ENCODE measurements at regions not wholly inside any gene's neighbourhood (a gene's known extent, or its start where the extent isn't known, plus 50 kb on each side); places are given as distances from the start of the nearest gene placed in this dataset.
"Not testable (repeated sequence)": the region's sequence is repeated elsewhere in the genome, so short reads cannot be mapped to it uniquely, and the experiment has no call there.

GRCh38 chr16:50497592-50497991 is 50.6 kb upstream of the NKD1 start:
- no peak for DNase-seq

- DNase-seq, result no peak
Measured at GRCh38 chr16:50496990-50497389, 51.2 kb upstream of the NKD1 start.

GRCh38 chr16:50495673-50496072 is 52.5 kb upstream of the NKD1 start:
- no peak for DNase-seq

- no peak for DNase-seq
Measured at GRCh38 chr16:50494501-50495491, 53.4 kb upstream of the NKD1 start.

GRCh38 chr16:50491516-50491915 is 56.7 kb upstream of the NKD1 start:
- no peak for DNase-seq

- DNase-seq, result no peak
Measured at GRCh38 chr16:50490828-50491227, 57.4 kb upstream of the NKD1 start.

- DNase-seq, result no peak
Measured at GRCh38 chr16:50489182-50489581, 59.0 kb upstream of the NKD1 start.

- DNase-seq, result no peak
Measured at GRCh38 chr16:50487528-50487927, 60.7 kb upstream of the NKD1 start.

GRCh38 chr16:50486162-50486561 is 62.0 kb upstream of the NKD1 start:
- DNase-seq, result not testable (repeated sequence)

- no peak for DNase-seq
Measured at GRCh38 chr16:50485232-50485631, 63.0 kb upstream of the NKD1 start.

- no peak for DNase-seq
Measured at GRCh38 chr16:50482271-50482670, 65.9 kb upstream of the NKD1 start.

- no peak for DNase-seq
Measured at GRCh38 chr16:50480206-50480605, 68.0 kb upstream of the NKD1 start.

- no peak for DNase-seq
Measured at GRCh38 chr16:50479771-50480170, 68.4 kb upstream of the NKD1 start.

GRCh38 chr16:50478773-50479149 is 69.4 kb upstream of the NKD1 start:
- DNase-seq, result peak; percentile 61

- DNase-seq, result no peak
Measured at GRCh38 chr16:50478075-50478772, 70.0 kb upstream of the NKD1 start.

- DNase-seq, result no peak
Measured at GRCh38 chr16:50476486-50477255, 71.5 kb upstream of the NKD1 start.

GRCh38 chr16:50475170-50475569 is 73.0 kb upstream of the NKD1 start:
- DNase-seq, result no peak

GRCh38 chr16:50474138-50474537 is 74.1 kb upstream of the NKD1 start:
- no peak for DNase-seq

GRCh38 chr16:50473356-50473945 is 74.7 kb upstream of the NKD1 start:
- no peak for DNase-seq

GRCh38 chr16:50472472-50472871 is 75.7 kb upstream of the NKD1 start:
- no peak for DNase-seq

GRCh38 chr16:50470687-50471086 is 77.5 kb upstream of the NKD1 start:
- no peak for DNase-seq

GRCh38 chr16:50469744-50470321 is 78.4 kb upstream of the NKD1 start:
- DNase-seq, result no peak
